Hepatocyte (in vitro differentiated cells): ENCODE measurements at regions not wholly inside any gene's neighbourhood (a gene's known extent, or its start where the extent isn't known, plus 50 kb on each side); places are given as distances from the start of the nearest gene placed in this dataset.

ENCODE experiments used
- CTCF ChIP-seq: fragments of 200-600 bp; sonication (generic); IDR thresholded peaks from 2 replicates; pipeline ENCODE4 v1.5.1; 2016; ENCODE audit warnings: antibody characterized with exemption, mild to moderate bottlenecking; ENCODE audit not compliant: poor library complexity
- EZH2 ChIP-seq: fragments of 200-600 bp; sonication (generic); IDR thresholded peaks from 2 replicates; pipeline ENCODE4 v1.6.1; 2016; ENCODE audit warnings: antibody characterized with exemption, mild to moderate bottlenecking, borderline replicate concordance

DNA sequence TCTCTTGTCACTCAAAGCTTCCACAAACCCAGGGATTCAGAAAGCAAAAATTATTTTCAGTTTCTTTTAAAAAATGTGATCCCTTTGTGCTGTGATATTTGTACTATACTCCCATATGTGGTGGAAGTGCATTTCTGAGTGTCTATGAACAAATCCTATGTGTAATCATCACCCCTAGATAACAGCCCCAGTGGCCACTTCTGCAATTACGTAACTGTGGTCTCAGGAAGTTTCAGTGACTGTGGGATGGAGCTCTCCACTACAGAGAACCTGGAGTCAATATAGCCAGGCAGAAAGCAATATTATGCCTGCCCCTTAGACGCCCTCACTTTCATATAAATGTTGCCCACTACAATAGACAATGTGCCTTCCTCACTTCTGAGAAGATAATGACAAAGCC lies 1101.7 kb upstream of the GHITM start:
- TF ChIP-seq CTCF (no peak), EZH2 (no peak)
